DND-41 (cell line): ENCODE measurements at regions not wholly inside any gene's neighbourhood (a gene's known extent, or its start where the extent isn't known, plus 50 kb on each side); places are given as distances from the start of the nearest gene placed in this dataset.

Experiments used
- ATAC-seq: fragments of 200-7000 bp; cut with Tn5 transposase; 3 replicates; pipeline ENCODE4 v1.9.1; 2021; ENCODE audit warnings: low read depth; ENCODE audit not compliant: insufficient read depth
- DNase-seq: peaks from one replicate; pipeline ENCODE4 v3.0.0-alpha.2; 2020
- H2AFZ ChIP-seq: 2 replicates; pipeline ENCODE4 v1.6.0; 2012; ENCODE audit warnings: low read depth, low read length
- H3K27ac ChIP-seq: 2 replicates; pipeline ENCODE4 v1.5.1; 2012; ENCODE audit warnings: low read length, inconsistent platforms
- H3K27me3 ChIP-seq: fragments of 200-600 bp; sonication (generic); 2 replicates; pipeline ENCODE4 v1.6.0; 2012; ENCODE audit warnings: low read length, mild to moderate bottlenecking, inconsistent platforms; ENCODE audit not compliant: insufficient read depth, poor library complexity
- H3K36me3 ChIP-seq: 2 replicates; pipeline ENCODE4 v1.5.1; 2012; ENCODE audit warnings: low read length, inconsistent platforms; ENCODE audit not compliant: insufficient read depth
- H3K4me1 ChIP-seq: 2 replicates; pipeline ENCODE4 v1.5.1; 2012; ENCODE audit warnings: mild to moderate bottlenecking, low read length; ENCODE audit not compliant: insufficient read depth
- H3K4me2 ChIP-seq: 2 replicates; pipeline ENCODE4 v1.6.0; 2012; ENCODE audit warnings: mild to moderate bottlenecking, moderate library complexity, low read length, inconsistent platforms; ENCODE audit not compliant: insufficient read depth
- H3K4me3 ChIP-seq, 2 experiments: fragments of 200-600 bp in 1 of 2; shearing (Covaris generic) in 1 of 2; 2 replicates each; pipeline ENCODE4 v1.5.1; 2012 to 2016; ENCODE audit warnings: inconsistent platforms in 2 of 2, low read length in 2 of 2, mild to moderate bottlenecking in 2 of 2, low read depth in 1 of 2, moderate library complexity in 1 of 2
- H3K79me2 ChIP-seq: 2 replicates; pipeline ENCODE4 v1.6.0; 2012; ENCODE audit warnings: low read length, inconsistent platforms; ENCODE audit not compliant: insufficient read depth
- H3K9ac ChIP-seq: 2 replicates; pipeline ENCODE4 v1.6.0; 2012; ENCODE audit warnings: low read depth, mild to moderate bottlenecking, inconsistent platforms, low read length, moderate library complexity
- H3K9me3 ChIP-seq: 2 replicates; pipeline ENCODE4 v1.5.1; 2012; ENCODE audit warnings: low read length, moderate library complexity, mild to moderate bottlenecking, inconsistent platforms; ENCODE audit not compliant: insufficient read depth, severe bottlenecking
- H4K20me1 ChIP-seq: 2 replicates; pipeline ENCODE4 v1.6.0; 2012; ENCODE audit warnings: low read length; ENCODE audit not compliant: insufficient read depth
- CTCF ChIP-seq: IDR thresholded peaks from 2 replicates; pipeline ENCODE4 v1.5.1; 2012; ENCODE audit warnings: borderline replicate concordance, low read length, moderate library complexity, mild to moderate bottlenecking; ENCODE audit not compliant: poor library complexity, severe bottlenecking; ENCODE audit errors: extremely low read depth
- EZH2 ChIP-seq: IDR thresholded peaks from 3 replicates; pipeline ENCODE4 v1.6.1; 2012; ENCODE audit warnings: borderline replicate concordance, low read depth, mild to moderate bottlenecking, moderate library complexity, low read length, inconsistent platforms; ENCODE audit not compliant: severe bottlenecking

DNA sequence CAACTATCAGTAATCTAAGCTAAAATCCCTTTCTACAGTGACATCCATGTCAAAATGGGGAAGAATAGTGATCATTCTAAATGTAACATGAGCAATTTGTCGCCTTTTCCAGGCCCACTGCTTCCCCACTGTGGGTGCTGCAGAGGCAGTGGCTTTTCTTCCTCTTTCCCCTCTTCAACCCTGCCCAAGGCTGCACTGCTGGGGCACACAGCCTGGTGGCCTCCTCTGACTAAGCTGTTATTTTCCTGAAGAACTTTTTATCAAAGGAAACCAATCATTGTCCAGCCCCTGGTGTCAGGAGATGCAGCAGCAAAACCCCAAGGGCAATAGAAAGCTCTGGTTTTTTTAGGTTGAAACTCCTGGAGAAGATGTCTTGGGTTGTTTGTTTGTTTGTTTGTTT, 117.6 kb upstream of the KLF7 start:
- Histone ChIP-seq H4K20me1 (no peaks in the 10 kb centered on the region), H3K27me3 (no peaks in the 10 kb centered on the region), H3K79me2 (no peaks in the 10 kb centered on the region), H3K36me3 (no peaks in the 10 kb centered on the region), H2AFZ (no peak overlapping the region), H3K27ac (no peak overlapping the region), H3K9me3 (no peaks in the 10 kb centered on the region), H3K4me1 (no peaks in the 10 kb centered on the region), H3K4me3 (no peak overlapping the region), H3K9ac (no peak overlapping the region), H3K4me2 (no peak overlapping the region)
- TF ChIP-seq CTCF: no peak
- no peak for TF ChIP-seq EZH2
- ATAC-seq: no peak
- no peak for DNase-seq

DNA sequence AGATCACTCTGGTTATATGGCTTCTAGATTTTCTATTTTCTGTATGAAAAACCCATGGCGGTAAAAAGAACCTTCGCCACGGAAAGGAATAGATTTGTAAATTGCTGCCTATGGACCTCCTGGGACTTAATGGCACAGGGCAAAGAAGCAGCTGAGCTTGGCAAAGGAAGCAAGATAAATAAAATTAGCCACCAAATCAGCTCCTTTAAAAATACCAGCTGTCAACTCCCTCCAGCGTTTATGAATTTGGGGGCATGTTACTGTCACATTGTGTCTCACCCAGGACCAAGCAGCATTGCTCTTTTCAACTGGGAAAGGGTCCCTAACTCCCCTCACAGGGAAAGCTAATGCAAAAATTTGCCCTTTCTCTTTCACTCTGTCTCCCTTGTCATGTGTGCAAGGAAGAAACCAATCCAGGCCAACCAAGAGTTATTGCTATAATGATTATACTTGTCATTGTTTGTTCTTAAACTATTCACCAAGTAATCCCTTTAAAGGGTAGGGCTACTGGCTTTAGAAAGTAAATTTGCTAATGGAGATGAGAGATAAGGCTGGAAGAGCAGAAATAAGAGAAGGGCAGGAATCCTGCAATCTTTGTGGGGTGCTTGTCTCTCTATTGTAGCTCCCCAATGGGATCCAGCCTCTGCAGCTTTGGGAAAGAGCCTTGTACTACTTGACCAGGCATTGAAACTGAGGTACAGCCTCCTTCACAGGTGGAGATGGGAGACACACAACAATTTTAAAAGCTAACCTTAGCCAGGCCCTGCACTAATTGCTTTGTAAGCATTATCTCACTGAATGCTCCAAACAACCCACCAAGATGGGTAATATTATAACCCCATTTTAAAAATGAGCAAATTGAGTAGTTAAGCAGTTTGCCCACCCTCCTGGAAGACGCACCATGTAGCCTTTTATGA, 119.1 kb upstream of the KLF7 start:
- no peak overlapping the region for H3K27ac ChIP-seq

DNA sequence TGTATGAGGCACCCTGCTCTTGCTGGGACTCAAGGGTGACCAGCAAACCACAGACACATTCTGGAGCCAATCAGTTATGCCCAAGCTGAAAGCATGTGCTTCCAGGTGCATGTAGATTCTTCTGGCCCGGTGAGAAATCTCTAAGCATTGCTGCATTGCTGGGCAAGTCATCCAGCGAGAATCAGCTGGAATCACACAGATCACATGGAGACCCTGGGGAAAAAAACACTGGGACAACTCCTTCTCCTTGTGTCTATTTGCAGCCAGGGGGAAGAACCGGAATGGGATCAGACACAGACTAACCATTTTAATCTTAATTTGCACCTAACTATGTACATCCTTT, 119.7 kb upstream of the KLF7 start:
- ATAC-seq: no peak
- no peak overlapping the region for H3K27ac ChIP-seq

More for the DNA sequence above, 119.1 kb upstream of the KLF7 start:
- no peak overlapping the region for H3K9ac ChIP-seq
- H3K27me3 ChIP-seq: no peaks in the 10 kb centered on the region
- no peaks in the 10 kb centered on the region for H3K79me2 ChIP-seq
- no peaks in the 10 kb centered on the region for H3K36me3 ChIP-seq
- H4K20me1 ChIP-seq: no peaks in the 10 kb centered on the region
- ATAC-seq: no peak
- H3K4me3 ChIP-seq: no peak overlapping the region
- no peak overlapping the region for H2AFZ ChIP-seq
- no peaks in the 10 kb centered on the region for H3K9me3 ChIP-seq
- no peak for TF ChIP-seq EZH2
- no peak for TF ChIP-seq CTCF
- no peak for DNase-seq
- H3K4me2 ChIP-seq: no peak overlapping the region
- H3K4me1 ChIP-seq: no peaks in the 10 kb centered on the region

More for the DNA sequence above, 119.7 kb upstream of the KLF7 start:
- TF ChIP-seq CTCF (no peak), EZH2 (no peak)
- Histone ChIP-seq H3K4me3 (no peak overlapping the region), H3K36me3 (no peaks in the 10 kb centered on the region), H3K27me3 (no peaks in the 10 kb centered on the region), H3K4me2 (no peak overlapping the region), H2AFZ (no peak overlapping the region), H3K4me1 (no peaks in the 10 kb centered on the region), H3K79me2 (no peaks in the 10 kb centered on the region), H3K9ac (no peak overlapping the region), H4K20me1 (no peaks in the 10 kb centered on the region), H3K9me3 (no peaks in the 10 kb centered on the region)
- DNase-seq: no peak
